ENCODE measurements at regions not wholly inside any gene's neighbourhood (a gene's known extent, or its start where the extent isn't known, plus 50 kb on each side); places are given as distances from the start of the nearest gene placed in this dataset.

GRCh38 chr4:91824773-91825172, 479.0 kb upstream of the GRID2 start:
- H3K27ac ChIP-seq (ENCODE audit: low read depth in 1 of 2, low read length in 2 of 2): no peak overlapping the region
- H3K4me2 ChIP-seq (replicated peaks; ENCODE audit: extremely low read depth, low read length, poor library complexity, severe bottlenecking): no peak overlapping the region
- H3K27me3 ChIP-seq (ENCODE audit: control insufficient read depth in 2 of 2, insufficient read depth in 2 of 2, low read length in 2 of 2): no peaks in the 10 kb centered on the region
- H3K27me3 Mint-ChIP-seq (ENCODE audit: low read depth in 3 of 3): peaks cover 0 to 1% (median 0%) of the 10 kb centered on the region in 3 donors
- no peak overlapping the region for H3K4me3 ChIP-seq (replicated peaks in 1 of 3; ENCODE audit: low read depth in 2 of 3, low read length in 3 of 3)
- H3K79me2 ChIP-seq (ENCODE audit: insufficient read depth, low read length): no peaks in the 10 kb centered on the region
- no peaks in the 10 kb centered on the region for H4K20me1 ChIP-seq (ENCODE audit: insufficient read depth, low read length)
- no peak for TF ChIP-seq CTCF (IDR thresholded peaks at IDR 0.05)
- H3K36me3 ChIP-seq (replicated peaks in 1 of 2; ENCODE audit: control insufficient read depth in 1 of 2, insufficient read depth in 2 of 2, low read length in 2 of 2): no peaks in the 10 kb centered on the region
- H3K4me1 Mint-ChIP-seq: no peaks in the 10 kb centered on the region
- no peaks in the 10 kb centered on the region for H3K4me1 ChIP-seq (ENCODE audit: control insufficient read depth in 1 of 2, insufficient read depth in 2 of 2, low read length in 2 of 2)
- H3K36me3 Mint-ChIP-seq: no peaks in the 10 kb centered on the region
- intact Hi-C loops (cut with micrococcal nuclease): no loop called here
- no peak overlapping the region for H2AFZ ChIP-seq (ENCODE audit: insufficient read depth, low read depth, low read length, poor library complexity, severe bottlenecking)
- H3K4me3 Mint-ChIP-seq: no peak overlapping the region
- no peak for DNase-seq
- H3K9ac ChIP-seq (ENCODE audit: insufficient read depth, low read length, poor library complexity, severe bottlenecking): no peak overlapping the region
- H3K9me3 Mint-ChIP-seq: peaks cover 9 to 22% (median 12%) of the 10 kb centered on the region in 7 donors
- WGBS (ENCODE audit: insufficient coverage): no CpG with 5 or more reads among the region's 1 CpG
- H3K9me3 ChIP-seq (replicated peaks in 1 of 2; ENCODE audit: control insufficient read depth in 1 of 2, insufficient read depth in 1 of 2, low read length in 2 of 2): peaks cover 15 to 19% of the 10 kb centered on the region in 2 donors
- no peak overlapping the region for H3K27ac Mint-ChIP-seq

DNA sequence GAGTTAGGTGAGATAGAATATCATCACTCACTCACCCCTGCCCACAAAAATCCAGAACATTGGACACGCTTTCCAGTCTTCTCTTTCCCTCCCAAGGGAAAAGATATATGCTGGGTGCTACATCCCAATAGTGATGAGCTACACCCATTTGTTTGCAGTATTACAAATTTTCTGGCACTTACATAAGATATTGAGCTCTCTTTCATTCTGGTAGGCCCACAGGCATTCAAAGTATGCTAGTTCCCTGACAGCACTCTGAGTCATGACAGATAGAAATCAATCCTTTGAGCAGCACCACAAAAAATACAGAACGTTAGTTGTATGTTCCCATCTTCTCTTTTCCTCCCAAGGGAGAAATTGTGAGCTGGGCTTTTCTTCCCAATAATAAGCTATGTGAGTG, 477.6 kb upstream of the GRID2 start:
- no CpG with 5 or more reads among the region's 2 CpGs for WGBS (ENCODE audit: insufficient coverage)
- H3K9me3 Mint-ChIP-seq: peaks cover 7 to 20% (median 12%) of the 10 kb centered on the region in 7 donors
- DNase-seq: no peak

More for the DNA sequence above, 477.6 kb upstream of the GRID2 start:
- Mint-ChIP-seq H3K4me3 (no peak overlapping the region), H3K36me3 (no peaks in the 10 kb centered on the region), H3K4me1 (no peaks in the 10 kb centered on the region), H3K27ac (no peak overlapping the region), H3K27me3 (ENCODE audit: low read depth in 3 of 3) (peaks cover 0 to 1% (median 0%) of the 10 kb centered on the region in 3 donors)
- no peak overlapping the region for H3K4me2 ChIP-seq (replicated peaks; ENCODE audit: extremely low read depth, low read length, poor library complexity, severe bottlenecking)
- H3K4me1 ChIP-seq (ENCODE audit: control insufficient read depth in 1 of 2, insufficient read depth in 2 of 2, low read length in 2 of 2): no peaks in the 10 kb centered on the region
- no peak for TF ChIP-seq CTCF (IDR thresholded peaks at IDR 0.05)
- intact Hi-C loops (cut with micrococcal nuclease): no loop called here
- H4K20me1 ChIP-seq (ENCODE audit: insufficient read depth, low read length): no peaks in the 10 kb centered on the region
- H3K27me3 ChIP-seq (ENCODE audit: control insufficient read depth in 2 of 2, insufficient read depth in 2 of 2, low read length in 2 of 2): no peaks in the 10 kb centered on the region
- no peaks in the 10 kb centered on the region for H3K79me2 ChIP-seq (ENCODE audit: insufficient read depth, low read length)
- H3K4me3 ChIP-seq (replicated peaks in 1 of 3; ENCODE audit: low read depth in 2 of 3, low read length in 3 of 3): no peak overlapping the region
- no peak overlapping the region for H3K27ac ChIP-seq (ENCODE audit: low read depth in 1 of 2, low read length in 2 of 2)
- H2AFZ ChIP-seq (ENCODE audit: insufficient read depth, low read depth, low read length, poor library complexity, severe bottlenecking): no peak overlapping the region
- no peaks in the 10 kb centered on the region for H3K36me3 ChIP-seq (replicated peaks in 1 of 2; ENCODE audit: control insufficient read depth in 1 of 2, insufficient read depth in 2 of 2, low read length in 2 of 2)
- no peak overlapping the region for H3K9ac ChIP-seq (ENCODE audit: insufficient read depth, low read length, poor library complexity, severe bottlenecking)
- peaks cover 10 to 20% of the 10 kb centered on the region in 2 donors for H3K9me3 ChIP-seq (replicated peaks in 1 of 2; ENCODE audit: control insufficient read depth in 1 of 2, insufficient read depth in 1 of 2, low read length in 2 of 2)
